Sigmoid colon (tissue), 6 donors: ENCODE measurements at regions not wholly inside any gene's neighbourhood (a gene's known extent, or its start where the extent isn't known, plus 50 kb on each side); places are given as distances from the start of the nearest gene placed in this dataset.

Experiments
- DNase-seq: peaks from one replicate; pipeline ENCODE4 v3.0.0-alpha.2; 2019
- H3K27ac ChIP-seq, 4 donors: fragments of 200-600 bp; sonication (generic); one replicate each; pipeline ENCODE4 v1.5.1; 2016 to 2019; ENCODE audit warnings: mild to moderate bottlenecking in 1 of 4
- H3K27me3 ChIP-seq, 3 donors: fragments of 200-600 bp; sonication (generic); one replicate each; pipeline ENCODE4 v1.5.1; 2019; ENCODE audit warnings: mild to moderate bottlenecking in 1 of 3
- H3K36me3 ChIP-seq, 4 donors: fragments of 200-600 bp; sonication (generic); one replicate each; pipeline ENCODE4 v1.5.1; 2016 to 2019
- H3K4me1 ChIP-seq, 4 donors: fragments of 200-600 bp; sonication (generic); one replicate each; pipeline ENCODE4 v1.5.1; 2017 to 2019
- H3K4me3 ChIP-seq, 4 donors: fragments of 200-600 bp; sonication (generic); one replicate each; pipeline ENCODE4 v1.5.1; 2017 to 2019; ENCODE audit warnings: mild to moderate bottlenecking in 2 of 4, moderate library complexity in 1 of 4
- H3K9me3 ChIP-seq, 4 donors: fragments of 200-600 bp in 3 of 4; sonication (generic) in 3 of 4; one replicate each; pipeline versions ENCODE4 v1.5.1 to v1.6.1; 2013 to 2019
- CTCF ChIP-seq, 4 experiments: fragments of 450-650 bp in 3 of 4; fragments of 200-600 bp in 1 of 4; IDR thresholded peaks; one replicate each; pipeline ENCODE4 v1.5.1; 2016 to 2019; ENCODE audit warnings: antibody characterized with exemption in 4 of 4, mild to moderate bottlenecking in 3 of 4, moderate library complexity in 2 of 4
- EP300 ChIP-seq, 4 donors: sonication (generic); formaldehyde crosslinking; IDR thresholded peaks; one replicate each; pipeline ENCODE4 v1.6.1; 2017; ENCODE audit warnings: antibody characterized with exemption in 4 of 4
- POLR2A ChIP-seq, 2 donors: fragments of 450-650 bp; IDR thresholded peaks; one replicate each; pipeline ENCODE4 v1.6.1; 2016; ENCODE audit warnings: antibody characterized with exemption in 2 of 2, mild to moderate bottlenecking in 2 of 2, moderate library complexity in 2 of 2
- POLR2AphosphoS5 ChIP-seq, 4 donors: sonication (generic); formaldehyde crosslinking; IDR thresholded peaks; one replicate each; pipeline ENCODE4 v1.6.1; 2017; ENCODE audit warnings: antibody characterized with exemption in 4 of 4
- WGBS, 2 donors: extraction: QIAGEN DNeasy Blood & Tissue Kit; methylation state at CpG; one replicate each; pipeline ENCODE4 v1.1.7; 2013; 5-methylcytosine and 5-hydroxymethylcytosine counted together
- intact Hi-C: fragments of 100-400 bp; cut with DNase I; formaldehyde crosslinking; loops from one replicate; pipeline ENCODE4 v1.15.1; 2023
- donor health status: healthy with polysubstance abuse.
- donor health status: healthy.

DNA sequence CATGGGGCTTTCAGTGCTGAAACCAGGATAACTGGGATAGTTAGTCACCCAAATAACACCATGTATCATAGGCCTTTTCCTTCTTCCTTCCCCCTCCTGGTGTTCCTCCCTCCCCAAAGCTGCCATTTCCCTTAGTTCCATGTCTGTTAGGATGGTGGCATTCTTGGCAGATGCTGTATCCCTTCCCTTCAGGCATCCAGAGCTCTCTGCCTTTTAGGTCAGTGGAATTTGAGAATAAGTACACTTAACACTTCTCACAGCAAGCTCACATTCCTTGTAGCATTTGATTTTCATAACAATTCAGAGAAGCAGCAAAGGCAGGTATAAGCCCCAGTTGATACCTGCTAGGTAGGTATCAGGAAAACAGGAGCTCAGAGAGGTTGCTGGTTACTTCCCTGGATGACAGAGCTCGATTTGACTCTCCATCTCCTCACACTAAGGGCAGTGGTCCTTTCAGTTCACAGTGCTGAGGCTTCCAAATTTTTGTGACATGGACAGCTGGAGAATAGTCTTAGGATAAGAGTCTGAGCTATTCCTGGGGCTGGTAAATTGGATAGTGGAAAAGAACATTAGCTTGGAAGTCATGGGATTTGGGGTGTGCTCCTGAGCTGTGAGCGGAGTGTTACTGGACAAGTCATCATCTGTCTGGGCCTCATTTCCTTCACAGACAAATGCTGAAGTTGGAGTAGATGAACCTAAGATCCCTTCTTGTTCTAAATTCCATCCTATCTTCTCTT is 108.7 kb upstream of the RHOBTB1 start:
- Histone ChIP-seq H3K27me3 (no peaks in the 10 kb centered on the region), H3K4me3 (no peak overlapping the region), H3K9me3 (no peaks in the 10 kb centered on the region), H3K27ac (no peak overlapping the region), H3K36me3 (no peaks in the 10 kb centered on the region), H3K4me1 (no peaks in the 10 kb centered on the region)
- 65 to 87% methylated on average over 2 of the region's 2 CpGs for WGBS, 2 donors
- no peak for DNase-seq
- no peak for TF ChIP-seq CTCF (IDR thresholded peaks at IDR 0.05)
- no peak for TF ChIP-seq EP300 (IDR thresholded peaks at IDR 0.05)
- TF ChIP-seq POLR2A (IDR thresholded peaks at IDR 0.05), result no peak
- TF ChIP-seq POLR2AphosphoS5 (IDR thresholded peaks at IDR 0.05), result no peak
- intact Hi-C loops, result no loop called here

- intact Hi-C loops, result no loop called here
- H3K27me3 ChIP-seq, result no peaks in the 10 kb centered on the region
- no peak overlapping the region for H3K4me3 ChIP-seq
- no peaks in the 10 kb centered on the region for H3K4me1 ChIP-seq
- H3K27ac ChIP-seq, result no peak overlapping the region
- no peaks in the 10 kb centered on the region for H3K36me3 ChIP-seq
- no peaks in the 10 kb centered on the region for H3K9me3 ChIP-seq
- 85 to 87% methylated on average over 5 of the region's 5 CpGs for WGBS, 2 donors
- no peak for DNase-seq
- TF ChIP-seq POLR2A (IDR thresholded peaks at IDR 0.05), result no peak
- TF ChIP-seq POLR2AphosphoS5 (IDR thresholded peaks at IDR 0.05), result no peak
- no peak for TF ChIP-seq CTCF (IDR thresholded peaks at IDR 0.05)
- no peak for TF ChIP-seq EP300 (IDR thresholded peaks at IDR 0.05)
Measured at GRCh38 chr10:61051344-61051743, 107.4 kb upstream of the RHOBTB1 start.

GRCh38 chr10:61050120-61050745 is 106.2 kb upstream of the RHOBTB1 start:
- Histone ChIP-seq H3K4me3 (no peak overlapping the region), H3K9me3 (no peaks in the 10 kb centered on the region), H3K27ac (no peak overlapping the region), H3K36me3 (no peaks in the 10 kb centered on the region), H3K27me3 (no peaks in the 10 kb centered on the region), H3K4me1 (no peaks in the 10 kb centered on the region)
- DNase-seq, result no peak
- 81 to 85% methylated on average over 5 of the region's 5 CpGs for WGBS, 2 donors
- no peak for TF ChIP-seq POLR2A (IDR thresholded peaks at IDR 0.05)
- intact Hi-C loops, result no loop called here

DNA sequence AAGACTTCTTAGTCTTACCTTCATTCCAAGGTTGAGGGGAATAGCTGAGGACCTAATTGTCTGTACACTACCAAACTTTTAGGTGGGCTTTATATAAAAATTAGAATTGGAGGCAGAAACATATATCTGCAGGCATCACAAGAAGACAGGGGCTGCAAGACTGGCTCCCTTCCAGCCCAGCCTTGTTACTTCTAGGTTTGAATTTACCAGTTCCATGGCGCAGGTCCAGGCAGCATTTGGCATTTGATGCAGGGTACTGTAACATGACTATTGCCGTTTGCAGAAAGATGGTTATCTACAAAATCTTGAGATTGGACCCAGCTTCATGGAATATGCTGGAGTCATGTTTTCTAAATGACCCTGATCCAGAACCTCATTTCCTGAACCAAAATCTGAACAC is 105.4 kb upstream of the RHOBTB1 start:
- Histone ChIP-seq H3K36me3 (no peaks in the 10 kb centered on the region), H3K9me3 (no peaks in the 10 kb centered on the region), H3K27me3 (no peaks in the 10 kb centered on the region), H3K4me3 (no peak overlapping the region), H3K27ac (no peak overlapping the region), H3K4me1 (no peaks in the 10 kb centered on the region)
- intact Hi-C loops, result no loop called here
- WGBS, 2 donors, result 66 to 88% methylated on average over 2 of the region's 2 CpGs
- no peak for DNase-seq
- TF ChIP-seq EP300 (IDR thresholded peaks at IDR 0.05) (no peak), POLR2AphosphoS5 (IDR thresholded peaks at IDR 0.05) (no peak), CTCF (IDR thresholded peaks at IDR 0.05) (no peak), POLR2A (IDR thresholded peaks at IDR 0.05) (no peak)

DNA sequence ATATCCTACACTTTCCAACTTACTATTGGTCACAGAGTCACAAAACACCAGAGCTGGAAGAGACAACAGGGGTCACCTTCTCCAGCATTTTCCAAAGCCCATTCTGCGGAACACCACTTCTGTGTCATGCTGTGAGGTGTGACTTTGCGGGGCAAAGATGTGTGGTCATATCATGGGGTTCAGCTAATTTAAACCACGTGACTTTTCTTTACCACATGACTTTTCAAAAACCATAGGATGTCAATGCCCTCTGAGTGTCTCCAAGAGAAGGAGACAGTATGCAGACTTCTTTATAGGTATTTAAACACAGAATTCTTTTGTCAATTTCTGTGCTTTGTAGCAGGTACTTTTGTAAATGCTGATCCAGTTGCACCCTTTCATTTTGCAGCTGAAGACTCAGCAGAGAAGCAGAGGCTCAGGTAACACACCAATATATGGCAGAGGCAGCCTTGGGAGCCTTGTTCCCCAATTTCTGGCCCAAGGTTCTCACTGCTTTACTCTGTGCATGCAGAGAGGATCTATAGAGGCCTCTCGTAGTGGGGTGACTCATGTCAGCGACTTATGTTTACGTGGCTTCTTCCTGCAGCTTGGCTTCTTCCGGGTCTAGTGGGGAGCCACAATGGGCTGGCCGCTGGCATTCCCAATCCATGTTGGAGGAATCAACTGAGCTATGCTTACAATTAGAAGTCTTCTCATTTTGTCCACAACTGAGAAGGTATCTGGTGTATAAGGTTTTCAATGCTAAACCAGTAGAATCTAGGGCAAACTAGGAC is 104.0 kb upstream of the RHOBTB1 start:
- Histone ChIP-seq H3K4me1 (no peaks in the 10 kb centered on the region), H3K27ac (no peak overlapping the region), H3K4me3 (no peak overlapping the region), H3K36me3 (no peaks in the 10 kb centered on the region), H3K27me3 (no peaks in the 10 kb centered on the region), H3K9me3 (no peaks in the 10 kb centered on the region)
- 88 to 92% methylated on average over 8 of the region's 8 CpGs for WGBS, 2 donors
- intact Hi-C loops, result no loop called here
- DNase-seq, result no peak
- no peak for TF ChIP-seq CTCF (IDR thresholded peaks at IDR 0.05)
- no peak for TF ChIP-seq POLR2AphosphoS5 (IDR thresholded peaks at IDR 0.05)
- no peak for TF ChIP-seq EP300 (IDR thresholded peaks at IDR 0.05)
- TF ChIP-seq POLR2A (IDR thresholded peaks at IDR 0.05), result no peak
